Trophoblast cell (in vitro differentiated cells and primary cell): ENCODE measurements at regions not wholly inside any gene's neighbourhood (a gene's known extent, or its start where the extent isn't known, plus 50 kb on each side); places are given as distances from the start of the nearest gene placed in this dataset.
"Not testable (repeated sequence)": the region's sequence is repeated elsewhere in the genome, so short reads cannot be mapped to it uniquely, and the experiment has no call there.

ENCODE experiments used
- DNase-seq, 2 donors: peaks; one replicate each; pipeline ENCODE4 v3.0.0-alpha.2; 2016
- H2AFZ ChIP-seq: 2 replicates; pipeline ENCODE4 v1.6.1; 2013; ENCODE audit warnings: low read length, moderate library complexity, mild to moderate bottlenecking; ENCODE audit not compliant: insufficient read depth, poor library complexity
- H2AK5ac ChIP-seq: 2 replicates; pipeline ENCODE4 v1.6.1; 2013; ENCODE audit warnings: mild to moderate bottlenecking, low read length
- H2BK120ac ChIP-seq: 2 replicates; pipeline ENCODE4 v1.6.1; 2013; ENCODE audit warnings: low read length, mild to moderate bottlenecking, moderate library complexity; ENCODE audit not compliant: insufficient read depth, poor library complexity
- H2BK12ac ChIP-seq: 2 replicates; pipeline ENCODE4 v1.6.1; 2013; ENCODE audit warnings: mild to moderate bottlenecking, low read length, moderate library complexity
- H2BK5ac ChIP-seq: 2 replicates; pipeline ENCODE4 v1.6.1; 2013; ENCODE audit warnings: low read length, low read depth, moderate library complexity, mild to moderate bottlenecking; ENCODE audit not compliant: poor library complexity
- H3K14ac ChIP-seq: 2 replicates; pipeline ENCODE4 v1.6.1; 2013; ENCODE audit warnings: mild to moderate bottlenecking, low read length
- H3K18ac ChIP-seq: 2 replicates; pipeline ENCODE4 v1.6.1; 2013; ENCODE audit warnings: mild to moderate bottlenecking, low read length
- H3K23ac ChIP-seq: 2 replicates; pipeline ENCODE4 v1.6.1; 2013; ENCODE audit warnings: low read length
- H3K27ac ChIP-seq: 2 replicates; pipeline ENCODE4 v1.5.1; 2013; ENCODE audit warnings: low read depth, mild to moderate bottlenecking, inconsistent platforms, low read length, moderate library complexity
- H3K27me3 ChIP-seq: 2 replicates; pipeline ENCODE4 v1.6.1; 2013; ENCODE audit warnings: inconsistent platforms, mild to moderate bottlenecking, low read length, moderate library complexity; ENCODE audit not compliant: insufficient read depth
- H3K36me3 ChIP-seq, 2 experiments: 1 replicate in 1 of 2; 2 replicates in 1 of 2; pipeline ENCODE4 v1.6.1; 2013; ENCODE audit warnings: low read length in 2 of 2, mild to moderate bottlenecking in 2 of 2, moderate library complexity in 1 of 2; ENCODE audit not compliant: insufficient read depth in 2 of 2, control insufficient read depth in 1 of 2
- H3K4ac ChIP-seq: 2 replicates; pipeline ENCODE4 v1.6.1; 2013; ENCODE audit warnings: low read depth, mild to moderate bottlenecking, low read length, moderate library complexity
- H3K4me1 ChIP-seq, 2 experiments: 1 replicate in 1 of 2; 2 replicates in 1 of 2; pipeline ENCODE4 v1.6.1; 2013; ENCODE audit warnings: low read length in 2 of 2, mild to moderate bottlenecking in 2 of 2, moderate library complexity in 1 of 2; ENCODE audit not compliant: insufficient read depth in 2 of 2, control insufficient read depth in 1 of 2
- H3K4me2 ChIP-seq: 2 replicates; pipeline ENCODE4 v1.6.1; 2013; ENCODE audit warnings: inconsistent platforms, mild to moderate bottlenecking, low read length, moderate library complexity
- H3K4me3 ChIP-seq: 2 replicates; pipeline ENCODE4 v1.5.1; 2013; ENCODE audit warnings: mild to moderate bottlenecking, low read depth, low read length, inconsistent platforms
- H3K79me1 ChIP-seq: one replicate; pipeline ENCODE4 v1.6.1; 2013; ENCODE audit warnings: low read length
- H3K79me2 ChIP-seq: 2 replicates; pipeline ENCODE4 v1.6.1; 2013; ENCODE audit warnings: low read length, mild to moderate bottlenecking; ENCODE audit not compliant: control insufficient read depth, insufficient read depth, poor library complexity
- H3K9ac ChIP-seq: 2 replicates; pipeline ENCODE4 v1.6.1; 2013; ENCODE audit warnings: mild to moderate bottlenecking, low read length
- H3K9me3 ChIP-seq: 2 replicates; pipeline ENCODE4 v1.6.1; 2013; ENCODE audit warnings: low read depth, mild to moderate bottlenecking, control low read depth, inconsistent platforms, low read length; ENCODE audit not compliant: insufficient read depth
- H4K12ac ChIP-seq: 2 replicates; pipeline ENCODE4 v1.6.1; 2013; ENCODE audit warnings: low read depth, mild to moderate bottlenecking, low read length, moderate library complexity
- H4K8ac ChIP-seq: 2 replicates; pipeline ENCODE4 v1.6.1; 2013; ENCODE audit warnings: low read depth, mild to moderate bottlenecking, low read length, moderate library complexity
- H4K91ac ChIP-seq: one replicate; pipeline ENCODE4 v1.6.1; 2013; ENCODE audit warnings: low read depth, mild to moderate bottlenecking, low read length, moderate library complexity
- WGBS: extraction: QIAGEN DNeasy Blood & Tissue Kit; methylation state at CpG from one replicate; pipeline ENCODE4 v1.1.7; 2013; ENCODE audit warnings: missing lambda C conversion rate; ENCODE audit not compliant: insufficient read length, insufficient coverage; ENCODE audit errors: extremely low coverage; 5-methylcytosine and 5-hydroxymethylcytosine counted together

- Histone ChIP-seq H3K18ac (no peak overlapping the region), H3K79me2 (no peaks in the 10 kb centered on the region), H3K36me3 (no peaks in the 10 kb centered on the region), H3K27ac (no peak overlapping the region), H3K14ac (no peak overlapping the region), H2BK5ac (no peak overlapping the region), H3K4ac (no peak overlapping the region), H2BK120ac (no peak overlapping the region), H3K4me2 (no peak overlapping the region), H3K9ac (no peak overlapping the region), H2AK5ac (no peak overlapping the region), H2BK12ac (no peak overlapping the region), H3K27me3 (no peaks in the 10 kb centered on the region), H3K23ac (no peak overlapping the region), H3K9me3 (no peaks in the 10 kb centered on the region), H4K8ac (no peak overlapping the region), H4K91ac (no peak overlapping the region), H3K79me1 (no peaks in the 10 kb centered on the region), H3K4me1 (no peaks in the 10 kb centered on the region), H4K12ac (no peak overlapping the region), H2AFZ (no peak overlapping the region), H3K4me3 (no peak overlapping the region)
- DNase-seq, result no peak
Measured at GRCh38 chr13:70756088-70756487, 647.8 kb upstream of the KLHL1 start.

- no peaks in the 10 kb centered on the region for H3K79me2 ChIP-seq
- no peak overlapping the region for H2BK12ac ChIP-seq
- no peak overlapping the region for H2AFZ ChIP-seq
- no peak overlapping the region for H4K8ac ChIP-seq
- no peaks in the 10 kb centered on the region for H3K27me3 ChIP-seq
- no peak overlapping the region for H2AK5ac ChIP-seq
- H2BK5ac ChIP-seq, result no peak overlapping the region
- H3K9ac ChIP-seq, result no peak overlapping the region
- no peak overlapping the region for H3K4me2 ChIP-seq
- no peak overlapping the region for H3K14ac ChIP-seq
- H3K4me3 ChIP-seq, result no peak overlapping the region
- H4K12ac ChIP-seq, result no peak overlapping the region
- H3K4ac ChIP-seq, result no peak overlapping the region
- no peak overlapping the region for H3K27ac ChIP-seq
- DNase-seq, result no peak
- H4K91ac ChIP-seq, result no peak overlapping the region
- H3K9me3 ChIP-seq, result no peaks in the 10 kb centered on the region
- no peak overlapping the region for H3K23ac ChIP-seq
- no CpG with 5 or more reads among the region's 4 CpGs for WGBS
- H3K36me3 ChIP-seq, result no peaks in the 10 kb centered on the region
- H3K18ac ChIP-seq, result no peak overlapping the region
- no peaks in the 10 kb centered on the region for H3K79me1 ChIP-seq
- no peak overlapping the region for H2BK120ac ChIP-seq
- no peaks in the 10 kb centered on the region for H3K4me1 ChIP-seq
Measured at GRCh38 chr13:70755456-70755855, 647.2 kb upstream of the KLHL1 start.

- no peak overlapping the region for H4K91ac ChIP-seq
- no peak overlapping the region for H2AK5ac ChIP-seq
- no peaks in the 10 kb centered on the region for H3K27me3 ChIP-seq
- H2AFZ ChIP-seq, result no peak overlapping the region
- no peaks in the 10 kb centered on the region for H3K79me2 ChIP-seq
- no peak overlapping the region for H3K18ac ChIP-seq
- H3K4me3 ChIP-seq, result no peak overlapping the region
- H3K9me3 ChIP-seq, result no peaks in the 10 kb centered on the region
- no peaks in the 10 kb centered on the region for H3K79me1 ChIP-seq
- no peaks in the 10 kb centered on the region for H3K4me1 ChIP-seq
- no peak overlapping the region for H2BK120ac ChIP-seq
- no peaks in the 10 kb centered on the region for H3K36me3 ChIP-seq
- no peak for DNase-seq
- H3K4me2 ChIP-seq, result no peak overlapping the region
- H4K12ac ChIP-seq, result no peak overlapping the region
- no peak overlapping the region for H4K8ac ChIP-seq
- no peak overlapping the region for H3K14ac ChIP-seq
- no peak overlapping the region for H3K9ac ChIP-seq
- H2BK12ac ChIP-seq, result no peak overlapping the region
- no peak overlapping the region for H2BK5ac ChIP-seq
- no peak overlapping the region for H3K27ac ChIP-seq
- H3K4ac ChIP-seq, result no peak overlapping the region
- no peak overlapping the region for H3K23ac ChIP-seq
Measured at GRCh38 chr13:70747262-70747661, 639.0 kb upstream of the KLHL1 start.

GRCh38 chr13:70746469-70746868 is 638.2 kb upstream of the KLHL1 start:
- not testable (repeated sequence) for H2BK12ac ChIP-seq, H3K4ac ChIP-seq, H2AFZ ChIP-seq, H3K27ac ChIP-seq, H3K23ac ChIP-seq, H2BK5ac ChIP-seq, H3K14ac ChIP-seq, H3K9ac ChIP-seq, H3K9me3 ChIP-seq, H3K79me2 ChIP-seq, H3K79me1 ChIP-seq, H2AK5ac ChIP-seq, H4K8ac ChIP-seq, H3K27me3 ChIP-seq, H4K12ac ChIP-seq, H2BK120ac ChIP-seq, H3K4me2 ChIP-seq, DNase-seq, H4K91ac ChIP-seq, H3K18ac ChIP-seq, H3K4me1 ChIP-seq, H3K36me3 ChIP-seq, H3K4me3 ChIP-seq
- no CpG with 5 or more reads among the region's 6 CpGs for WGBS
